ENCODE measurements at regions not wholly inside any gene's neighbourhood (a gene's known extent, or its start where the extent isn't known, plus 50 kb on each side); places are given as distances from the start of the nearest gene placed in this dataset.

DNA sequence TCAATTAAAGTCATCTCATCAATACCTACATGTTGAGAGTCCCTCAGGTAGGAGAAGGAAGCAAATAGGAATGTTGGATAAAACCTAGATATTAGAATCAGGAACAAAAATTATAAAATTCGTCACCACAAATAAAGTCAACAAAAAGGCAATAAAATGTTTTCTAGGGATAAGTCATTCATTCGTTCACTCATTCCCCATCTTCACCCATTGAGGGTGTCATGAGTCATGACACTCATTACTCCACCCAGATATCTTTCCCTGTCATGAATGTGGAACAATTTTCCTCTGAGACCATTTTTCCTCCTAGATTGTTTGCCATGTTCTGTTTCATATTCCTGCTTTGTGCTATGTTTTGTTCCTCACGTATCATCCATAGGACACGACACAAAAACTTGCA, 50.9 kb upstream of the OLIG3 start:
- no peak overlapping the region for H3K4me3 ChIP-seq (replicated peaks in 1 of 4; ENCODE audit: control extremely low read depth in 1 of 4, insufficient read depth in 1 of 4, low read depth in 3 of 4, low read length in 4 of 4)
- no peak overlapping the region for H3K9ac ChIP-seq (ENCODE audit: insufficient read depth, low read length)
- TF ChIP-seq, protein P1, sequence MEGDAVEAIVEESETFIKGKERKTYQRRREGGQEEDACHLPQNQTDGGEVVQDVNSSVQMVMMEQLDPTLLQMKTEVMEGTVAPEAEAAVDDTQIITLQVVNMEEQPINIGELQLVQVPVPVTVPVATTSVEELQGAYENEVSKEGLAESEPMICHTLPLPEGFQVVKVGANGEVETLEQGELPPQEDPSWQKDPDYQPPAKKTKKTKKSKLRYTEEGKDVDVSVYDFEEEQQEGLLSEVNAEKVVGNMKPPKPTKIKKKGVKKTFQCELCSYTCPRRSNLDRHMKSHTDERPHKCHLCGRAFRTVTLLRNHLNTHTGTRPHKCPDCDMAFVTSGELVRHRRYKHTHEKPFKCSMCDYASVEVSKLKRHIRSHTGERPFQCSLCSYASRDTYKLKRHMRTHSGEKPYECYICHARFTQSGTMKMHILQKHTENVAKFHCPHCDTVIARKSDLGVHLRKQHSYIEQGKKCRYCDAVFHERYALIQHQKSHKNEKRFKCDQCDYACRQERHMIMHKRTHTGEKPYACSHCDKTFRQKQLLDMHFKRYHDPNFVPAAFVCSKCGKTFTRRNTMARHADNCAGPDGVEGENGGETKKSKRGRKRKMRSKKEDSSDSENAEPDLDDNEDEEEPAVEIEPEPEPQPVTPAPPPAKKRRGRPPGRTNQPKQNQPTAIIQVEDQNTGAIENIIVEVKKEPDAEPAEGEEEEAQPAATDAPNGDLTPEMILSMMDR (conservative IDR thresholded peaks at IDR 0.05 in 1 of 2, IDR thresholded peaks at IDR 0.05 in 1 of 2; ENCODE audit: low read depth in 1 of 2, low read length in 2 of 2) = no peak
- TF ChIP-seq EZH2 (IDR thresholded peaks at IDR 0.05; ENCODE audit: low read length, missing control alignments) = no peak
- no peak overlapping the region for H3K27ac ChIP-seq (ENCODE audit: insufficient read depth, low read length)
- H3K27me3 ChIP-seq (ENCODE audit: control insufficient read depth, insufficient read depth, low read length) = no peaks in the 10 kb centered on the region
- DNase-seq (ENCODE audit: low read depth in 2 of 2) = no peak
- H2AFZ ChIP-seq (ENCODE audit: low read length) = no peak overlapping the region
- no peak overlapping the region for H3K4me2 ChIP-seq (ENCODE audit: extremely low read depth, insufficient read depth, low read length)
- no peaks in the 10 kb centered on the region for H3K4me1 ChIP-seq (ENCODE audit: control insufficient read depth, extremely low read depth, insufficient read depth, low read length)
- no peaks in the 10 kb centered on the region for H3K36me3 ChIP-seq (ENCODE audit: control insufficient read depth, insufficient read depth, low read length)
- H3K79me2 ChIP-seq (ENCODE audit: control insufficient read depth, insufficient read depth, low read length) = no peaks in the 10 kb centered on the region
- H3K9me3 ChIP-seq (ENCODE audit: control insufficient read depth, insufficient read depth, low read depth, low read length) = no peaks in the 10 kb centered on the region
- H4K20me1 ChIP-seq (ENCODE audit: control insufficient read depth, extremely low read depth, insufficient read depth, low read length) = no peaks in the 10 kb centered on the region

DNA sequence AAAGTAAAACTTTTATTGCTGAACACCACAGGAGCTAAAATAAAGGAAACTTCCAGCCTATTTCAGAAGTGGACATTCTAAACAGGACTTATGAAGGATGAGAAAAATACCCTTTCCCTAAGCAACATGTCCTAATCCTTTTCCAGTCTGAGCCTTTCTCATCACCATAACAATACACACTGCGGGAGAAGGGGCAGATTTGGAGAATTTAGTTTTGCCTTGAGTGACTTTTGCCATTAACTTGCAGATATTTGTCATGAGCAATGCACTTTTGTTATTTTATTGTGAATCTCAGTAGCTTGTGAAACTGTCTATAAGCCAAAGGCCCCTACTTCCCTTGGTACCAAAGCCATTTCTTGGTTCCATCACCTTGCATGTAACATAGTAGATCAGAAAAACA, 53.0 kb upstream of the OLIG3 start:
- no peak overlapping the region for H3K4me3 ChIP-seq (replicated peaks in 1 of 4; ENCODE audit: control extremely low read depth in 1 of 4, insufficient read depth in 1 of 4, low read depth in 3 of 4, low read length in 4 of 4)
- H3K9ac ChIP-seq (ENCODE audit: insufficient read depth, low read length) = no peak overlapping the region
- H3K9me3 ChIP-seq (ENCODE audit: control insufficient read depth, insufficient read depth, low read depth, low read length) = no peaks in the 10 kb centered on the region
- H4K20me1 ChIP-seq (ENCODE audit: control insufficient read depth, extremely low read depth, insufficient read depth, low read length) = no peaks in the 10 kb centered on the region
- TF ChIP-seq EZH2 (IDR thresholded peaks at IDR 0.05; ENCODE audit: low read length, missing control alignments) = no peak
- TF ChIP-seq, protein P1 (conservative IDR thresholded peaks at IDR 0.05 in 1 of 2, IDR thresholded peaks at IDR 0.05 in 1 of 2; ENCODE audit: low read depth in 1 of 2, low read length in 2 of 2) = no peak
- DNase-seq (ENCODE audit: low read depth in 2 of 2) = no peak
- H3K4me1 ChIP-seq (ENCODE audit: control insufficient read depth, extremely low read depth, insufficient read depth, low read length) = no peaks in the 10 kb centered on the region
- no peak overlapping the region for H3K27ac ChIP-seq (ENCODE audit: insufficient read depth, low read length)
- H3K27me3 ChIP-seq (ENCODE audit: control insufficient read depth, insufficient read depth, low read length) = no peaks in the 10 kb centered on the region
- no peak overlapping the region for H3K4me2 ChIP-seq (ENCODE audit: extremely low read depth, insufficient read depth, low read length)
- H3K79me2 ChIP-seq (ENCODE audit: control insufficient read depth, insufficient read depth, low read length) = no peaks in the 10 kb centered on the region
- no peaks in the 10 kb centered on the region for H3K36me3 ChIP-seq (ENCODE audit: control insufficient read depth, insufficient read depth, low read length)
- H2AFZ ChIP-seq (ENCODE audit: low read length) = no peak overlapping the region

DNA sequence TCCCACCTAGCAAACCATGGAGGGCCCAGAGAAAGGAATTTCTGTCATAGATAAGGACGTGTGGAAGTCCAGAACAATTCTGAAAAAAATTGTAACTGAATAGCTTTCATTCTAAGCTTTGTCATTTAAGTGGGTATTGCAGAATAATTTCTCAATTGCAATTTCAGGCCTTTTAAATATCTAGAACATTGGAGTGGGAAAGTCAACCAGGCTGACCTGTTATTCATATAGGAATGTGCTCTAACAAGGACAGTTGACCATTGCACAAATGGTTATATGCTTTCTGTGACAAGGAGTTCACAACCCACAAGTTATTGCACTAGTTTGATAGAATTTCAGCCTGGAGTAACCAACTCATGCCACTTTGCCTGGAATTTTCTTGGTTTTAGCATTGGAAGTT, 53.4 kb upstream of the OLIG3 start:
- H3K36me3 ChIP-seq (ENCODE audit: control insufficient read depth, insufficient read depth, low read length) = no peaks in the 10 kb centered on the region
- TF ChIP-seq, protein P1 (conservative IDR thresholded peaks at IDR 0.05 in 1 of 2, IDR thresholded peaks at IDR 0.05 in 1 of 2; ENCODE audit: low read depth in 1 of 2, low read length in 2 of 2) = no peak
- TF ChIP-seq EZH2 (IDR thresholded peaks at IDR 0.05; ENCODE audit: low read length, missing control alignments) = no peak

More for the DNA sequence above, 53.4 kb upstream of the OLIG3 start:
- no peak for DNase-seq (ENCODE audit: low read depth in 2 of 2)
- H3K79me2 ChIP-seq (ENCODE audit: control insufficient read depth, insufficient read depth, low read length) = no peaks in the 10 kb centered on the region
- no peaks in the 10 kb centered on the region for H3K27me3 ChIP-seq (ENCODE audit: control insufficient read depth, insufficient read depth, low read length)
- H3K4me3 ChIP-seq (replicated peaks in 1 of 4; ENCODE audit: control extremely low read depth in 1 of 4, insufficient read depth in 1 of 4, low read depth in 3 of 4, low read length in 4 of 4) = no peak overlapping the region
- no peak overlapping the region for H3K9ac ChIP-seq (ENCODE audit: insufficient read depth, low read length)
- no peaks in the 10 kb centered on the region for H3K4me1 ChIP-seq (ENCODE audit: control insufficient read depth, extremely low read depth, insufficient read depth, low read length)
- no peak overlapping the region for H3K4me2 ChIP-seq (ENCODE audit: extremely low read depth, insufficient read depth, low read length)
- no peaks in the 10 kb centered on the region for H3K9me3 ChIP-seq (ENCODE audit: control insufficient read depth, insufficient read depth, low read depth, low read length)
- no peaks in the 10 kb centered on the region for H4K20me1 ChIP-seq (ENCODE audit: control insufficient read depth, extremely low read depth, insufficient read depth, low read length)
- H2AFZ ChIP-seq (ENCODE audit: low read length) = no peak overlapping the region
- H3K27ac ChIP-seq (ENCODE audit: insufficient read depth, low read length) = no peak overlapping the region
